B cell (primary cell): ENCODE measurements at regions not wholly inside any gene's neighbourhood (a gene's known extent, or its start where the extent isn't known, plus 50 kb on each side); places are given as distances from the start of the nearest gene placed in this dataset.

Experiments
- ATAC-seq: fragments of 200-7000 bp; cut with Tn5 transposase; one replicate; pipeline ENCODE4 v1.10.0; 2021; ENCODE audit warnings: low read depth, mild to moderate bottlenecking, moderate number of reproducible peaks, moderate library complexity
- CTCF ChIA-PET: fragments of 350-600 bp; sonication (Branson Sonifier 250); formaldehyde crosslinking; loops from one replicate; lab custom pipeline; 2021; ENCODE audit warnings: antibody characterized with exemption, inconsistent platforms; lab: Charles Lee
- POLR2A ChIA-PET: fragments of 350-600 bp; sonication (Branson Sonifier 250); formaldehyde crosslinking; loops from one replicate; lab custom pipeline; 2021; ENCODE audit warnings: antibody characterized with exemption; lab: Charles Lee
- DNase-seq: peaks from one replicate; pipeline ENCODE4 v3.0.0; 2013
- H2AFZ ChIP-seq: 2 replicates; pipeline ENCODE4 v1.6.1; 2012; ENCODE audit warnings: mild to moderate bottlenecking, low read depth, low read length; ENCODE audit not compliant: insufficient read depth, poor library complexity, severe bottlenecking
- H3K27ac ChIP-seq, 2 donors: 1 replicate in 1 of 2; 2 replicates in 1 of 2; pipeline ENCODE4 v1.5.1; 2012 to 2013; ENCODE audit warnings: low read length in 2 of 2, mild to moderate bottlenecking in 2 of 2, moderate library complexity in 1 of 2
- H3K27me3 ChIP-seq, 4 experiments: fragments of 200-600 bp in 1 of 4; sonication (generic) in 1 of 4; replicated peaks in 1 of 4; 1 replicate in 2 of 4; 2 replicates in 2 of 4; pipeline versions ENCODE4 v1.6.1 to v1.7.0; 2013 to 2016; ENCODE audit warnings: low read length in 3 of 4, mild to moderate bottlenecking in 2 of 4, mixed read lengths in 1 of 4, moderate library complexity in 1 of 4; ENCODE audit not compliant: insufficient read depth in 4 of 4, control insufficient read depth in 3 of 4; ENCODE audit errors: control extremely low read depth in 1 of 4
- H3K36me3 ChIP-seq, 2 experiments: replicated peaks in 1 of 2; 1 replicate in 1 of 2; 2 replicates in 1 of 2; pipeline versions ENCODE4 v1.6.1 to v1.7.1; 2013; ENCODE audit warnings: low read length in 1 of 2; ENCODE audit not compliant: insufficient read depth in 2 of 2, control insufficient read depth in 1 of 2; ENCODE audit errors: control extremely low read depth in 1 of 2, extremely low read depth in 1 of 2
- H3K4me1 ChIP-seq, 2 donors: fragments of 200-600 bp in 1 of 2; sonication (generic) in 1 of 2; 1 replicate in 1 of 2; 2 replicates in 1 of 2; pipeline versions ENCODE4 v1.5.1 to v1.6.1; 2013 to 2017; ENCODE audit warnings: low read length in 2 of 2; ENCODE audit not compliant: control insufficient read depth in 2 of 2, insufficient read depth in 2 of 2
- H3K4me2 ChIP-seq: replicated peaks from 2 replicates; pipeline ENCODE3; 2012; ENCODE audit warnings: mild to moderate bottlenecking, low read depth, low read length; ENCODE audit not compliant: poor library complexity, severe bottlenecking
- H3K4me3 ChIP-seq, 5 experiments: fragments of 200-600 bp in 1 of 5; sonication (generic) in 1 of 5; 1 replicate in 3 of 5; 2 replicates in 2 of 5; pipeline versions ENCODE4 v1.5.1 to v1.7.0; 2011 to 2016; ENCODE audit warnings: low read length in 4 of 5, mild to moderate bottlenecking in 4 of 5, low read depth in 2 of 5, control low read depth in 1 of 5, moderate library complexity in 1 of 5; ENCODE audit not compliant: insufficient read depth in 1 of 5; ENCODE audit errors: control extremely low read depth in 1 of 5, extremely low read depth in 1 of 5
- H3K79me2 ChIP-seq: fragments of 200-600 bp; sonication (generic); one replicate; pipeline ENCODE4 v1.6.0; 2016; ENCODE audit warnings: low read length; ENCODE audit not compliant: control insufficient read depth, insufficient read depth
- H3K9ac ChIP-seq: fragments of 200-600 bp; sonication (generic); 2 replicates; pipeline ENCODE4 v1.6.1; 2017; ENCODE audit warnings: mild to moderate bottlenecking, low read length, moderate library complexity
- H3K9me3 ChIP-seq, 3 donors: one replicate each; pipeline versions ENCODE4 v1.6.1 to v1.7.1; 2013; ENCODE audit warnings: low read length in 2 of 3; ENCODE audit not compliant: control insufficient read depth in 2 of 3, insufficient read depth in 1 of 3; ENCODE audit errors: control extremely low read depth in 1 of 3
- H4K20me1 ChIP-seq: 2 replicates; pipeline ENCODE4 v1.6.0; 2012; ENCODE audit warnings: mild to moderate bottlenecking, low read length; ENCODE audit not compliant: insufficient read depth, control insufficient read depth, poor library complexity, severe bottlenecking
- H3K27ac Mint-ChIP-seq: one replicate; pipeline ENCODE4 v1.8.0; 2021; ENCODE audit warnings: mixed read lengths
- H3K27me3 Mint-ChIP-seq: one replicate; pipeline ENCODE4 v1.8.0; 2021; ENCODE audit warnings: mixed read lengths
- H3K4me1 Mint-ChIP-seq: one replicate; pipeline ENCODE4 v1.8.0; 2021; ENCODE audit warnings: mixed read lengths
- H3K4me3 Mint-ChIP-seq: one replicate; pipeline ENCODE4 v1.8.0; 2021; ENCODE audit warnings: mixed read lengths
- H3K9me3 Mint-ChIP-seq: one replicate; pipeline ENCODE4 v1.8.0; 2022; ENCODE audit warnings: mixed read lengths; ENCODE audit not compliant: insufficient read depth
- EZH2 ChIP-seq: IDR thresholded peaks from 2 replicates; pipeline ENCODE4 v1.6.1; 2012; ENCODE audit warnings: borderline replicate concordance, low read depth, mild to moderate bottlenecking, moderate library complexity, low read length; ENCODE audit not compliant: insufficient read depth, poor library complexity, severe bottlenecking
- WGBS: methylation state at CpG from one replicate; pipeline ENCODE4 v1.1.5; 2013; ENCODE audit warnings: missing lambda C conversion rate; ENCODE audit not compliant: insufficient coverage; 5-methylcytosine and 5-hydroxymethylcytosine counted together
- intact Hi-C: fragments of 100-400 bp; cut with micrococcal nuclease; formaldehyde crosslinking; loops from one replicate; pipeline ENCODE4 v1.10.0; 2022
- TF ChIP-seq, protein P1 (sequence below): fragments of 200-600 bp; IDR thresholded peaks from one replicate; pipeline ENCODE4 v1.8.0; 2022; ENCODE audit warnings: antibody characterized with exemption, mild to moderate bottlenecking

DNA sequence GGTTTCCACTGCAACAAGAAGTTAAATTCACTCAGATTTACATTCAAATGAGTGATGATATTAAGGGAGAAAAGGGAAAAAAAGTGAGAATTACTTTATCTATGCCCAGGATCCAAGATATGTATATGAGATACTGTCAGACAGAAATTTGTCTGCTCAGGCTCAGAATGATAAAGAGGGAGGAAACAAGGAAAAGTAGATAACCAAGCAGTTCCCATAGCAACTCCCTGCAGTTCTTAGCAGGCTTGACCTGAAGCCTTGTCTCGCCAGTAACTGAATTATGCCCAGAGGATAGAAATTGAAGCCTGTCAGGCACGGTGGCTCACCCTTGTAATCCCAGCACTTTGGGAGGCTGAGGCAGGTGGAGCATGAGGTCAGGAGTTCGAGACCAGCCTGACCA, 304.4 kb downstream of the TLE1 start:
- Histone ChIP-seq H4K20me1 (no peaks in the 10 kb centered on the region), H3K27ac (no peak overlapping the region), H3K27me3 (peaks cover 0 to 3% (median 0%) of the 10 kb centered on the region in 4 experiments), H3K4me2 (no peak overlapping the region), H3K9ac (no peak overlapping the region), H3K4me1 (no peaks in the 10 kb centered on the region), H3K79me2 (no peaks in the 10 kb centered on the region), H2AFZ (no peak overlapping the region), H3K9me3 (no peaks in the 10 kb centered on the region), H3K36me3 (no peaks in the 10 kb centered on the region), H3K4me3 (no peak overlapping the region)
- no peak for DNase-seq
- H3K4me3 Mint-ChIP-seq, result no peak overlapping the region
- WGBS, result 67% methylated on average over 3 of the region's 3 CpGs
- intact Hi-C loops, result no loop called here
- no peak for ATAC-seq
- ChIA-PET POLR2A (no interaction called here), CTCF (no interaction called here)
- no peak for TF ChIP-seq EZH2
- TF ChIP-seq, protein P1, sequence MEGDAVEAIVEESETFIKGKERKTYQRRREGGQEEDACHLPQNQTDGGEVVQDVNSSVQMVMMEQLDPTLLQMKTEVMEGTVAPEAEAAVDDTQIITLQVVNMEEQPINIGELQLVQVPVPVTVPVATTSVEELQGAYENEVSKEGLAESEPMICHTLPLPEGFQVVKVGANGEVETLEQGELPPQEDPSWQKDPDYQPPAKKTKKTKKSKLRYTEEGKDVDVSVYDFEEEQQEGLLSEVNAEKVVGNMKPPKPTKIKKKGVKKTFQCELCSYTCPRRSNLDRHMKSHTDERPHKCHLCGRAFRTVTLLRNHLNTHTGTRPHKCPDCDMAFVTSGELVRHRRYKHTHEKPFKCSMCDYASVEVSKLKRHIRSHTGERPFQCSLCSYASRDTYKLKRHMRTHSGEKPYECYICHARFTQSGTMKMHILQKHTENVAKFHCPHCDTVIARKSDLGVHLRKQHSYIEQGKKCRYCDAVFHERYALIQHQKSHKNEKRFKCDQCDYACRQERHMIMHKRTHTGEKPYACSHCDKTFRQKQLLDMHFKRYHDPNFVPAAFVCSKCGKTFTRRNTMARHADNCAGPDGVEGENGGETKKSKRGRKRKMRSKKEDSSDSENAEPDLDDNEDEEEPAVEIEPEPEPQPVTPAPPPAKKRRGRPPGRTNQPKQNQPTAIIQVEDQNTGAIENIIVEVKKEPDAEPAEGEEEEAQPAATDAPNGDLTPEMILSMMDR, result no peak
- H3K27ac Mint-ChIP-seq, result no peak overlapping the region
- H3K9me3 Mint-ChIP-seq, result no peaks in the 10 kb centered on the region
- peaks cover 3% of the 10 kb centered on the region for H3K27me3 Mint-ChIP-seq
- H3K4me1 Mint-ChIP-seq, result no peaks in the 10 kb centered on the region

DNA sequence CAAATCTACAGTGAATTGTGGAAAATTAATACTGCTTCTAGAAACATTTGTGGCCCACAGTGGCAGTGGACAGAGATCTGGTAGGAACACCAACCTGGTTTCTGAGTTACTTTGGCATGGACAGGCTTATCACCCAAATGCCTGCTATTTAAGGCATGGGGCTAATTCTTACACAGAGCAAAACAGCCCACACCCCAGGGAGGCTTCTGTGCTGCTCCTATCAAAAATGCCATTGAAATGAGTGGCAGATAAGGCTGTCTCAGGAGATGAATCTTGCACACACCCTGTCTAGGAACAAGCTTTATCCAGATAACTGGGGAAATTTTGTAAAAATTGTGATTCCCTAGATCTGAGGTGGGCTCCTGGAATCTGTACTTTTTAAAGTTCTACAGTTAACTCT, 307.1 kb downstream of the TLE1 start:
- Histone ChIP-seq H4K20me1 (no peaks in the 10 kb centered on the region), H3K27ac (no peak overlapping the region), H3K36me3 (no peaks in the 10 kb centered on the region), H3K9me3 (no peaks in the 10 kb centered on the region), H3K79me2 (no peaks in the 10 kb centered on the region), H3K27me3 (no peaks in the 10 kb centered on the region), H2AFZ (no peak overlapping the region), H3K4me3 (no peak overlapping the region), H3K9ac (no peak overlapping the region), H3K4me1 (no peaks in the 10 kb centered on the region), H3K4me2 (no peak overlapping the region)
- no peaks in the 10 kb centered on the region for H3K9me3 Mint-ChIP-seq
- no peak overlapping the region for H3K27ac Mint-ChIP-seq
- TF ChIP-seq EZH2, result no peak
- TF ChIP-seq, protein P1, result no peak
- peaks cover 7% of the 10 kb centered on the region for H3K27me3 Mint-ChIP-seq
- H3K4me1 Mint-ChIP-seq, result no peaks in the 10 kb centered on the region
- intact Hi-C loops, result no loop called here
- CTCF ChIA-PET, result no interaction called here
- ATAC-seq, result no peak
- DNase-seq, result no peak
- POLR2A ChIA-PET, result no interaction called here
- no peak overlapping the region for H3K4me3 Mint-ChIP-seq
